COLO668 (cell line): ENCODE measurements at regions not wholly inside any gene's neighbourhood (a gene's known extent, or its start where the extent isn't known, plus 50 kb on each side); places are given as distances from the start of the nearest gene placed in this dataset.
"Not testable (repeated sequence)": the region's sequence is repeated elsewhere in the genome, so short reads cannot be mapped to it uniquely, and the experiment has no call there.

ENCODE experiments used
- DNase-seq: peaks from one replicate; lab custom pipeline; 2025; ENCODE audit not compliant: unreplicated experiment; lab: John Stamatoyannopoulos, UW

DNA sequence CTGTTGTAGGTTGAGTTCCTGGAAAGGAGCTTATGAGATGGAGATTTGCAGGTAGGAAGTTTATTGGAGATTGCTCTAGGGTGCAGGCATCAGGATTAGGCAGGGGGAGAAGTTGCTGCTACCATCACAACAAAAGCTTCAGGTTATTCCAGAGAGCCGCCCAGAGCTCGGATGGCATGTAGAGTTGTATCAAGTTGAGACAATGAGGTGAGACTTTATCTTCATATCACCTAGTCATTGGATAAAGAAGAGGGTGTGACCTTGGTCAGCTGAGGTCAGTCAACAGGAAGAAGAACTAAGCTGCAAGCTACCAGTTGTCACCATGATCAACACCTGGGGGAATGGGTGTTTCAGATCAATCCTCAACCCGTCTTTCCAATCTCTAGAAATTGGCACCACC, 342.0 kb downstream of the RFC3 start:
- DNase-seq, result no peak

DNA sequence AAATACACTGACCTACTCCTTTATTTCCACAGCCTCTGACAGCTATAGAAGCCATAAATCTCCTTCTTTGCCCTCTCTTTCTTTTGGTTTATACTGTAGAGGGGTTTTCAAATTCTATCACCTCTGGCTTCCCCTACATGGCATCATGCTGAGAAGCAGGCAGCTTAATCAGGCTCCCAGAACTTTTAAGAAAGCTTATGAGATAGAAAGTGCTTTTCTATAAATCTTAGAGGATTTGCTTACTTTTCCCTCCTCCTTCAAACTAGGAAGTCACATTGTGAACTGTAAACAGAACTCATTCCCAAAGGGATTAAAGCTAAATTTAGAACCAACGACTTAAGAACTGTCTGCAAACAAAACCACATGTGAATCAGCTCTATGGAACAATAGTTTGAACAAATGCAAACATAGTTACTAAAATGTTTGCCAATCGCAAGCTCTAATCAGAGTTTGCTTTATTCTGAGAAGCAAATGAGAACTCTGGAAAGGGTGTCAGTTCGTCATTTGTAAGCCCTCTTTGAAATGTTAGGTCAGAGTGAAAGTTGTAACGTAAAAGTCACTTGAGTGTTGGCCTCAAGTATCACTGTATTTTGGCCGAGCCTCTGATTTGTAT, 344.1 kb downstream of the RFC3 start:
- DNase-seq, result no peak

DNA sequence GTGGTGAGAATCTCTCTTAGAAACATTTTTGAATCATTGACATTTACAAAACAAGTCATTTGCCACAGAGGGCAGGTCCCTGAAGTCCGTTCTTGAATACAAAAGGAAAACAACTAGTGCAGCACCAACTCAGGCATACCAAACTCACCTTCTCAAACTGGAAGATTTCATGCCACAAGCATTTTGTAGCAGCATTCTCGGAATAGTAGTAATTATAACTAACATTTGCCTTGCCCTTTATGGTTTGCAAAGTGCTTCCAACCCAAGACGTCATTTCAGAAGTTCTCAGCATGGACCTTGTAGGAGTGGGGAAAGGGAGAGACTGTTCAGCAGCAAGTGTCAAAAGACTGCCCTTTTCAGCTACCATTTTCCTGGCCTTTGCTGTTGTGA, 344.6 kb downstream of the RFC3 start:
- no peak for DNase-seq

DNA sequence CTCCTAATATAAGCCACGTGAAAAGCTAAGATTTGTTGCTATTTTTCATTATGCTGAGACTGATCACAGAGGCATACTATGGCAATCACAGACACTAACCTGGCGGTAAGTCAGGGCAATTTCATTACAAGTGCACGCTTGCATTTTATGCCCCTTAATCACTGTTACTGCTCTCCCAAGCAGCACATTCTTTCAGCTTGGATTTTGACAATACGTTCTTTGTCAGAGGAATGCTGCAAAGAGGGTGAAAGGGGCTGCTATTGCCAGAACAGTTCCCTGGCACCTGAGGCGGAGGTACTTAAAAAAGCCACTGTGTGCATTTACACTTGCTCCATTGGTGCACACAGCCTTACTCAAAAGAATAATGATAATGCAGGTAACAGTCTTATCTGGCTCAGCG, 346.6 kb downstream of the RFC3 start:
- no peak for DNase-seq

DNA sequence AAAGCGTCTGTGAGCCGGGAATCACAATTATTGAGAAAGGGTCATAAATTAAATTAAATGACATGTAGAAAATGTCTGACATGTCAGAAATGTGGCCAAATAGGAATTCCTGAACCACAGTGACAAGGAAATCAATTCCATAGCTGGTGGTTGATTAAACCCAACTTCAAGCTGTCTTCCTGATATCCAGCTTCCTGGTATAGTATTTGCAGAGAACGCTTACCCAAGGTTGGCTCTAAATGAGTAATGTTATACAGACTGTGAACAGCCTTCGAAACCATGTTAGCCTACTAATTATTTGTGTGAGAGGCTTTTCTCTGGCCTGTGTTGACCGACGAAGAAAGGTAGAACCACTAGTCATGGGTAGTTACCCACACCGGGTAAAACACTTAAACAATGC, 347.2 kb downstream of the RFC3 start:
- DNase-seq, result no peak

DNA sequence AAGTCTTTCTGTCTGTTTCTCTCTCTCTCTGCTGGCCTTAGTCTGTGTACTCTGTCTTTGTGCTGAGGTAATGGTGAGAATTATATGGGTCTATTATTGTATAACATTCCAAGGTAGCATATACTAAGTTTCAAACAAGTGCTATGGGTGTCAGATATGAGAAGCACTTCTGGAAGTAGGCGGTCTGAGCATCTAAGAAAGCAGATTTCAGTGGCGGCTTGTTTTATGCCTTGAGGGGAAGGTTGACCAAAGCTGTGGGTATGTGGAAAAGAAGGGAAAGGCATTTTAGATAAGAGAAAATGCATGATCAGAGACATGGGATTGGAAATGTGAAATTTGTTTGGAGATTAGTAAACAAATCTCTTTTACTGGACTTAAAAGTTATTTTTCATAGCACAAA, 348.5 kb downstream of the RFC3 start:
- no peak for DNase-seq

DNA sequence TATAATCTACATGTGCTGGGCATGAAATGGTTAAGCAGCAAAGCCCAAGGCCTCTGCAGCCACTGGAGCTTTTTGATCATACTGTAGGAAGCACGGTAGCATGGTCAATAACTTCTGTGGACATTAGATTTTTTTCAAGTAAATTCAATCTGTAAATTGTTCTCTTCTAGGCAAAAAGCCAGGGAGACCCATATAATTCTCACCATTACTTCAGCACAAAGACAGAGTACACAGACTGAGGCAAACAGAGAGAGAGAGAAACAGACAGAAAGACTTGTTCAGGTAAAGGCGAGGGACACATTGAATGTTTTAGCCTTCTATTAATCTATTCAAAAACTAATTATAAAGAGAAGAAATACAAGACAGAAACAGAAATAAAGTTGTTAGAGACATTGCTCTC, 349.4 kb downstream of the RFC3 start:
- DNase-seq, result no peak

DNA sequence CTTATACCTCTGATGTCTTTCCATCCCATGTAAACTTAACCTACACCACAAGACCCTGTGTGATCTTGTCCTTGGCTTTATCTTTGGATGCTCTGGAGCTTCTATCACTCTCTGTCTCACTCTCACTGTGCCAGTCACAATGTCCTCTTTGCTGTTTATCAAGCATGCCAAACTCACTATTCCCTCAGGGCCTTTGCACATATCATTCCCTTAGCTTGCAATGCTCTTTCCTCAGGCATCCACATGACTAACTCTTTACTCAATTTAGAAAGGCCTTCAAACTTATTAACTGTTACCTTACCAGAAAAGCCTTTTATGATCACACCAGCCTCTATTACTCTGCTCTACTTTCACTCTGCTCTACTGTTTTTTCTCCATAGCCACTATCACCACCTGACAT, 354.1 kb downstream of the RFC3 start:
- no peak for DNase-seq

DNA sequence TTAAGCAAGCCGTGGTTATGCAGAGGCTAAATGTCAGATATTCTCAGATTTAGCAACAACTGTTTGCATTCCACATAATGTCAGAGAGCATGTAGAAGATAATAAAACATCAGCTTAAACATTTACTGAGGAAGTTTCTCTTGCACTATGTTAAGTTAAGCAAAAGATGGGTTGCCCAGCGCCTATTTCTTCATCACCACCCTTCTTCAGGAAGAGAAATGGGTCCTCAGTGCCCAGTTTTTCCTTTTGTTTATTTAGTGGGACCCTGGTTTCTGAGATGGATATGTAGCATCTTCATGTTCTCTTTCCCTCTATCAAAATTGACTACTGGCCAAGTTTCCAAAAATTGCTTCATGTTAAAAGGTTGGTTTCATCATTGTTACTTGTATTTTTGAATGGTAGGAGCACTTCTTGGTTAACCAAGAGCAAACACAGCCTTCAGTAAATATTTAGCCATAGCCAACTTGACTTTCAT, 356.8 kb downstream of the RFC3 start:
- DNase-seq, result no peak

DNA sequence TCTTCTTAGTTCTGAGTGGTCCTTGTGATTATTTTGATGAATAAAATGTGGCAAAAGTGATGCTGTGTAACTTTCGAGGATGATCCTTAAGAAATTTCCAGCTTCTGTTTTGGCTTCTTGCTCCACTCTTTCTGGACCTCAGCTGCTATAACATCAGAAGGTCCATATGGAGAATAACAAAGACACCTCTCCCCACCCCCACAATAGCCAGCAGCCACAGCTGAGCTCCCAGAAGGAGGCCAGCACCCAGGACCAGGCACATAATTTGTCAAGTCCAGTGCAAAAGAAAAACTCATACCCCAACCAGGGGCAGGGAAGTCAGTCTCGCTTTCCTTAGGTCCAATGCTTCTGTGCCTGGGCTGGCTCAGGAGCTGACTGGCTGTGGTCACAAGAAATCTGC, 357.6 kb downstream of the RFC3 start:
- DNase-seq, result no peak

DNA sequence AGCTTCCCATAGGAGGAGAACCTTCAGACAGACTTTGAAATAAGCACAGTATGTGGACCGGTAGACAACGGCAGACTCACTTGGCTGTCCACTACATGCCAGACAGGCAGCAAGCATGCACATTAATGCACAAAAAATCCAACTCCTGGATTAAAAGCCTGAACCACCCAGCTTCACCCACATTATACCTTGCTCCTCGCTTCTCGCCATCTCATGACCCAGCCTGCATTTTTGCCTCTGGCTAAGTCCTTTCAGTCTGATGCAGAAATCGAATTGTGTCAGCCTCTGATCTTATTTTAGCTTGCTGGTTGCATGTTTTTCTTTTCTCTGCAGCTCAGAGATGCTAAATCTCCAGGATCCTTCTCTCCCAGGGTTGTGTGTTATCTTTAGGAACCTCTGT, 358.7 kb downstream of the RFC3 start:
- DNase-seq, result no peak

DNA sequence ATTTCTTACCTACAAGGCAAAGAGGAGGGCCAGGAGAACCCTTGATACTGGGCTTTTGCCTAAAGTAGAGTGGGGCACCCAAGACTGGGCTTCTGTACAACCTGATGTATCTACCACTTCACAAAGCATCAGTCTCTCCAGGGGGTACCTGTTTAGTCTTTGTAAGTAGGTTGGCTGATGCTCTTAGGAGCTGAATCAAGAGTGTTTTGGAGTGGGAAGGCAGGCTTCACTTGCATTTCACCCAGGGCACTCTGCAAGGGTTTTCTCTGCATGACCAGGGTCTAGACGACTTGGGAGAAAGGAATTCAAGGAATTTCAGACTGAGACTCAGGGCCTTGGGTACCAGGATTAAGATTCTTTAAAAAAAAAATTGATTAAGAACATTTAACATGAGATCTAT, 361.5 kb downstream of the RFC3 start:
- DNase-seq, result no peak

DNA sequence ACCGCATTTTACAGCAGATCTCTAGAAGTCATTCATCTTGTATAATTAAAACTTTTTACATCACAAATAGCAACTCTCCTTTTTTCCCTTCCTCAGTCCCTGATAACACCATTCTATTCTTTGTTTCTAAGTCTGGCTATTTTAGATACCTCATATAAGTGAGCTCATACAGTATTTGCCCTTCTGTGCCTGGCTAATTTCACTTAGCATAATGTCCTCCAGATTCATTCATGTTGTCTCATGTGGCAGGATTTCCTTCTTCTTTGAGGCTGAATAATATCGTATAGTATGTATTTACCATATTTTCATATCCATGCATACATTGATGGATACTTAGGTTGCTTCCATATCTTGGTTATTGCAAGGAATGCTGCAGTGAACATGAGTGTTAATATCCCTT, 362.0 kb downstream of the RFC3 start:
- no peak for DNase-seq

DNA sequence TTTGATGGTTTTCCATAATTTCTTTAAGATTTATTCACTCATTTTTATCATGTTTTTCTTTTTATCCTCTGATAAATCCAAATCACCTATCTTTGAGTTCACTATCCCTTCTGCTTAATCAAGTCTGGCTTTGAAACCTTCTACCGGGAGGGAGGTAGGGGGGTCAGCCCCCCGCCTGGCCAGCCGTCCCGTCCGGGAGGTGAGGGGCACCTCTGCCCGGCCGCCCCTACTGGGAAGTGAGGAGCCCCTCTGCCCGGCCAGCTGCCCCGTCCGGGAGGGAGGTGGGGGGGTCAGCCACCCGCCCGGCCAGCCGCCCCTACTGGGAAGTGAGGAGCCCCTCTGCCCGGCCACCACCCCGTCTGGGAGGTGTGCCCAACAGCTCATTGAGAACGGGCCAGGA, 363.3 kb downstream of the RFC3 start:
- DNase-seq, result not testable (repeated sequence)

DNA sequence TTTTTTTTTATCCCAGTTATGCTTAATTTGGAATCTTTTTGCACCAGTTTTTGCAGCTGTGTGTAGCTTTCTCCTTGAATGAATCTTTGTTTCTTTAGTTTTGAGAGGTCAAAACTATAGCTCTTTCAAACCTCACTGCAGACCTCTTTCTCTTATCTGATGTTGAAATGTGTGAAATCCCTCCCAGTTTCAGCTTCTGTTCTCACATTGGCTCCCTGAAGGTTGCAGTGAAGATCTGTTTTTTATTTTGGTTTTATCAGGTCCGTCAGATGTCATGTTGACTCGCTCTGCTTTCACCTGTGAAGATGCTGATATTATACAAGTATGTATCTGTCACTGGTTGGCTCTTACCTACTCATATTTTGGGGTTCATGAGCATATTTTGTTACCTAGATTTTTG, 372.0 kb downstream of the RFC3 start:
- DNase-seq, result no peak

DNA sequence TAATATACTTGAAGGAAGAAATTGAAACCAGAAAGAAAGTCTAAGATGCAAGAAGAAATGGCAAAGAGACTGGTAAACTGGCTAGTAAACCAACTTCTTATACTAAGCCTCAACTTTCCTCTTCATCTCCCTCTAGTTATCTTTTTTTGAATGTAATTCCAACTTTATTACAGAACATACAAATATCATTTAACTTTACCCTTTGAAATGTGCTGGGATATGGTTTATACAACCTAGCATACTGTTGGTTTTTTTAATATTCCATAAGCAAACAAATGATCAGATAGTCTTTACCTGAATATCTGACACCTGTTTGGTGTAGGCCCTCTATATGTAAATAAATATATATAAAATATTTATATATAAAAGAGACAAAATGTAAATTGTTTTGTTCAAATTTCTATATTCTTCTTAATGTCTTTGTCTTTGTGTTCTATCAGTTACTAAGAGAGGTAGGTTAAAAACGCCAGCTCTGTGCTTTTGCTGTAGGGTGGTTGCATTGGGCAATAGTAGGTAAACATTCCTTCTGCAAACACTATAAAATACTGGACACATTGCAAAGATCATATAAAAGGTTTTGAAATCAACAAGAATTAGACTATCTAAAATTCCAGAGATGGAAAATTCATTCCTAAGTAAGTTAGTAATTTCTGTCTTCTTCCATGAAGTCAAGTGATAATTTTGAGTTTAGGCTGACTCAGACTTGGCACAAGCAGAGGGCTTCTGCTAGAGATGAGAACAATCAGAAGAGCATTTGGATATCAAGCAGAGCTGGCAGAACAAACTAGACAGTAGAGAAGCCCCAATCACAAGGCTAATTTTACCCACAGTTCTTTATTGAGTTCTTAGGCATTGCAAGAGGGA, 383.3 kb downstream of the RFC3 start:
- no peak for DNase-seq

DNA sequence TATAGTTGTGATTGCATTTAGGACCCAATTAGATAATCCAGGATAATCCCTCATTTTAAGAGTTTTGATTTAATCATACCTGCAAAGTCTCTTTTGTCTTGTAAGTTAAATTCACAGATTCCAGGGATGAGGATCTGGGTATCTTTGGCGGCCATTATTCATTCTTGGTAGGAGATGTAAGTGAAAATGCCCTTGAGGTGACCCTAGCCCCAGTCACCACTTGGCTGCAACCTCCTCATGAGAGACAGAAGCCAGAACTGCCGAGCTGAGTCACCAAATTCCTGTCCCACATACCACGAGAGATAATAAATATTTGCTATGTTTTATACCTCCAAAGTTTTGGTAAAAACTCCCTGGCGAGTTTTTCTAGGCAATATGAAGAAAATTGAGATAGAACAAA, 389.4 kb downstream of the RFC3 start:
- no peak for DNase-seq

DNA sequence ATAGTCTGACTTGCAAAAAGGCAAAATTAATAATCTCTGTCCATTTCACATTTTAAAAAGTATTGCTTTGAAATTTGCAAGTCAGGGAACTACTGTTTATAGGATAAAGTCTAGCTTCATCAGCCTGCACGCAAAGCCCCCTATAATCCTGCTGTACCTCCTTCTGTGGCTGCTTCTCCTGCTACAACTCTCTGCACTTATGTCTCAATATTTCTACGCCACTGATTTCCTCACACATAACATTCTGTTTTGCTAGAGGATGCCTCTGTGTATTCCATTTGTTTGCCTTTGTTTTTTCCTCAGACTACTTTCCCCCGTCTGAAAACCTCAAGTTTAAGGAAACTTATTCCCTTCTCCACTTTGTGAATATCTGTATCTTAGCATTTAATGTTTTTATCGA, 389.9 kb downstream of the RFC3 start:
- no peak for DNase-seq

DNA sequence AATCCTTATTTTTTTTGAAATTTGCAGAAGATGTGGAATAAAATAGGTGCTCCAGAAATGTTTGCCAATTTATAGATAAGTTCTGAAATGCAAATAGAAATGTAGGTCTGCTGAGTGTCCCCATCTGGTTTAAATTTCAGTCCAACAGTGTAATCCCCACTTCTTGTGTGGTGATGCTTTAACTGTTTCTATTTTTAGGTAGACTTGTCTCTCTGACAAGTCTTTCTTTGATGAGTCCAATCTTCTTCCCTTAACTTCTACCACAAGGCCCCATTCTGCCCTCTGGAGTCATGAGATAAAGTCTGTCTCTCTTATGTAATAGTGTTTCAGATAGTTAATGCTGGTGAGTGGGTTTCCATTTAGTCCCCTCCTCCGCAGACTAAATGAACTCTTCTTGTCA, 390.4 kb downstream of the RFC3 start:
- DNase-seq, result no peak

DNA sequence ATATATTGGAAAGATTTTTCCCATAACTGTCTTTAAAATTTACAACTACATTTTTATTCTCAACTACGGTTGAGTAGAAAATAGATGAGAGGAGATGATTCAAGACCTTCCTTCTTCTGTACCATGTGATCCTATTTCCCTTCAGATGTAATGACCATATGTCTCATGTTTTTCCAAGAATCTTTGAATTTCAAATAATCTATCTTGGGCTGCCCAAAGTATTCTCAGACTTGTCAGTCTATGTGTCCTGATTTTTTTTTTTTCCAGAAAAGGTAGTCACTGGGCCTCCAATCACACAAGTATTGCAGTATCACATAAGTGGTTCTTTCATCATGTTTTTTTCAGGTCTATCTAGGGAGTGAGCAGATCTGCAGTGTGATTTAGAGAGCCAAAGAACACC, 392.4 kb downstream of the RFC3 start:
- DNase-seq, result no peak

DNA sequence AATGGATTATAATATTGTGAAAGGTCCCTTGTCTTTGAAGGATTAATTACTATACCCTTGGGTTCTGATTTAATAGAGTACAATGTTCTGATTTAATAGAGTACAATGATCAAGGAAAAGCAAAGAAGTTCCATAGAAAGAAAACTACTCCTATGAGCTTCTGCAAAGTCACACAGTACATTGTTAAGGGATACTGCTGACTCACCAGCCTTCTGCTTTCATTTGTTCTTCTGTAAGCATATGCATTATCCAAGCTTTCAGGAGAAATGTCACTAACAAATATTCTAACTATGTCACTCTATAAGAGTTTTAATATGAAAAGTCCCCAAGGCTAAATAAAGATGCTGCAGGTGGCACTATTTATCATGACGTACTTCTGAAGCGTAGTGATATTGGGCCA, 396.7 kb downstream of the RFC3 start:
- DNase-seq, result no peak

DNA sequence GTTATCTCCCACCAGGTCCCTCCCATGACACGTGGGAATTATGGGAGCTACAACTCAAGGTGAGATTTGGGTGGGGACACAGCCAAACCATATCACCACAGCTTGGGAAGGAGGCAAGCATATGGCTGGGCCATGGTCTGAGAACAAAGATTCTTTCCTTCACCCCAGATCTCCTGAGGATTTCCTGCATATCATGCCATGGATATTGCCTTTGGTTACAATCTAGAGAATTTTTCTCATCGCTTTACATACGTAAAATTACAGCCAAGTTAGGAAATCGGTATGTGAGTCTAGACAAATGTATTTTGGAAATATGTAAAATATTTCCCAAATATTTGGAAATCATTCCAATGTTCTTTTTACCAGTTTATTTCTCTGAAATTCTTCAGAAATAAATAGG, 398.3 kb downstream of the RFC3 start:
- no peak for DNase-seq
